ENCODE measurements at regions not wholly inside any gene's neighbourhood (a gene's known extent, or its start where the extent isn't known, plus 50 kb on each side); places are given as distances from the start of the nearest gene placed in this dataset.

- TF ChIP-seq CTCF (IDR thresholded peaks at IDR 0.05; ENCODE audit: control insufficient read depth, extremely low read depth, insufficient read depth) = no peak
- no peak for DNase-seq (ENCODE audit: low read depth)
- H3K4me3 ChIP-seq (ENCODE audit: low read depth, low read length) = no peak overlapping the region
These were observed 289.7 kb downstream of the C6orf118 start for GRCh38 chr6:165019681-165020080.

- no peak for DNase-seq (ENCODE audit: low read depth)
- TF ChIP-seq CTCF (IDR thresholded peaks at IDR 0.05; ENCODE audit: control insufficient read depth, extremely low read depth, insufficient read depth) = no peak
- no peak overlapping the region for H3K4me3 ChIP-seq (ENCODE audit: low read depth, low read length)
These were observed 293.7 kb downstream of the C6orf118 start for GRCh38 chr6:165015676-165016075.

GRCh38 chr6:165013701-165014100 is 295.7 kb downstream of the C6orf118 start:
- no peak for TF ChIP-seq CTCF (IDR thresholded peaks at IDR 0.05; ENCODE audit: control insufficient read depth, extremely low read depth, insufficient read depth)
- H3K4me3 ChIP-seq (ENCODE audit: low read depth, low read length) = no peak overlapping the region
- no peak for DNase-seq (ENCODE audit: low read depth)

GRCh38 chr6:165012183-165012582 is 297.2 kb downstream of the C6orf118 start:
- no peak for DNase-seq (ENCODE audit: low read depth)
- H3K4me3 ChIP-seq (ENCODE audit: low read depth, low read length) = no peak overlapping the region
- TF ChIP-seq CTCF (IDR thresholded peaks at IDR 0.05; ENCODE audit: control insufficient read depth, extremely low read depth, insufficient read depth) = no peak

- H3K4me3 ChIP-seq (ENCODE audit: low read depth, low read length) = no peak overlapping the region
- no peak for DNase-seq (ENCODE audit: low read depth)
- TF ChIP-seq CTCF (IDR thresholded peaks at IDR 0.05; ENCODE audit: control insufficient read depth, extremely low read depth, insufficient read depth) = no peak
These were observed 298.6 kb downstream of the C6orf118 start for GRCh38 chr6:165010556-165011535.

GRCh38 chr6:165008971-165009370 is 300.4 kb downstream of the C6orf118 start:
- DNase-seq (ENCODE audit: low read depth) = no peak
- H3K4me3 ChIP-seq (ENCODE audit: low read depth, low read length) = no peak overlapping the region
- no peak for TF ChIP-seq CTCF (IDR thresholded peaks at IDR 0.05; ENCODE audit: control insufficient read depth, extremely low read depth, insufficient read depth)
